ENCODE measurements at regions not wholly inside any gene's neighbourhood (a gene's known extent, or its start where the extent isn't known, plus 50 kb on each side); places are given as distances from the start of the nearest gene placed in this dataset.

DNA sequence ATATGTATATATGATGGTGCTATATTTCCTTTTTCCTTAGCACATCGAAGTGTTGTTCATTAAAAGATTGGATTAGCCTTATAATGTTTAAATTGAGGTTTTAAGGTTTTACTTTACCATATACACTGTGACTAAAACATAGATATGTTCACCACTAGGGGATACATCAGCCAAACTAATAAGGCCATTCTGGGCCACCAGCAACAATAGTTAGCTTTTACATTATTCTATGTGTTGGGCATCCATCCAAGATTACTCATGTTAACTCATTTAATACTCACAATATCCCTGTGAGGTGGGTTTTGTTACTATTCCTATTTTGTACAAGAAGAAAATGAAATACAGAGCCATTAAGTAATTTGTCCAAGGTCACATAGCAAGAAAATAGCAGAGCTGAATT lies 202.6 kb upstream of the AVPR1A start:
- TF ChIP-seq POLR2A (IDR thresholded peaks at IDR 0.05), result no peak
- TF ChIP-seq, protein P1, sequence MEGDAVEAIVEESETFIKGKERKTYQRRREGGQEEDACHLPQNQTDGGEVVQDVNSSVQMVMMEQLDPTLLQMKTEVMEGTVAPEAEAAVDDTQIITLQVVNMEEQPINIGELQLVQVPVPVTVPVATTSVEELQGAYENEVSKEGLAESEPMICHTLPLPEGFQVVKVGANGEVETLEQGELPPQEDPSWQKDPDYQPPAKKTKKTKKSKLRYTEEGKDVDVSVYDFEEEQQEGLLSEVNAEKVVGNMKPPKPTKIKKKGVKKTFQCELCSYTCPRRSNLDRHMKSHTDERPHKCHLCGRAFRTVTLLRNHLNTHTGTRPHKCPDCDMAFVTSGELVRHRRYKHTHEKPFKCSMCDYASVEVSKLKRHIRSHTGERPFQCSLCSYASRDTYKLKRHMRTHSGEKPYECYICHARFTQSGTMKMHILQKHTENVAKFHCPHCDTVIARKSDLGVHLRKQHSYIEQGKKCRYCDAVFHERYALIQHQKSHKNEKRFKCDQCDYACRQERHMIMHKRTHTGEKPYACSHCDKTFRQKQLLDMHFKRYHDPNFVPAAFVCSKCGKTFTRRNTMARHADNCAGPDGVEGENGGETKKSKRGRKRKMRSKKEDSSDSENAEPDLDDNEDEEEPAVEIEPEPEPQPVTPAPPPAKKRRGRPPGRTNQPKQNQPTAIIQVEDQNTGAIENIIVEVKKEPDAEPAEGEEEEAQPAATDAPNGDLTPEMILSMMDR (IDR thresholded peaks at IDR 0.05), result no peak
- TF ChIP-seq POLR2AphosphoS5 (IDR thresholded peaks at IDR 0.05), result no peak

All from transverse colon (tissue), 4 donors.